GM10266 (cell line): ENCODE measurements at regions not wholly inside any gene's neighbourhood (a gene's known extent, or its start where the extent isn't known, plus 50 kb on each side); places are given as distances from the start of the nearest gene placed in this dataset.

Experiments used
- DNase-seq: peaks from one replicate; pipeline ENCODE4 v3.0.0; 2012; ENCODE audit errors: extremely low spot score
- TF ChIP-seq, protein P1 (sequence below): IDR thresholded peaks from 2 replicates; pipeline ENCODE4 v1.5.1; 2012; ENCODE audit warnings: mild to moderate bottlenecking, low read depth; ENCODE audit not compliant: control insufficient read depth, insufficient read depth; ENCODE audit errors: missing control alignments

DNA sequence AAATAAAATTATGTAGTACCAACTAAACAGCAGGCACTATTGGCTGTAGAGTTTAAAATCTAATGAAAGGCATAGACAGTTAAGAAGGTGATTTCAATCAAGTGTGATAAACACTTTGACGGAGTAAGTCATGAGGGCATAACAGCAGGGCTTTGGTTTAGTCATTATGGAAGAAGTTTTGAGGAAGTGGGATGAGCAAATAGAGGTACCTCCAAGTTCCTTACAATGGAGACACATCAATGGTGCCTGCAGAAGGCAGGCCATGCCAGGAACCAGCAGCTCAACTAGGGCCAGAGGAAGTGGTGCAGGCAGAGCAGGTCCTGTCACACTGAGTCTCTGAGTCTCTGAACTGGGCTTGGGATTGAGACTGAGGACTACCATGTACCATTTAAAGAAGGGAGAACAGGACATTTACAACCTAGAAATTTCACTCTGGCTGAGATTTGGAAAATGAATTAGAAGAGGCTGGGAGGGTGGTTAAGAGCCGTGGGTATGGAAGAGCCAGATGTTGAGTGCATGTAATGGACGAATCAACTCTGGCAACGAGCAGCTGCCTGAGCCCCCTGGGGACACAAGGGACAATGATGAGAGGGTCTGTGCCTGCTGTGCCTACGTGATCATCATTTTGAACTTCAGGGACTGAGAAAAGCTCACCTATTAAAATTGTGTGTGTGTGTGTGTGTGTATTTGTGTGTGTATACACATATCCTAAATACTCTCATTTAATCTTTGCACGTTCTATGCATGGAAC is 208.7 kb upstream of the POM121L12 start:
- TF ChIP-seq, protein P1, sequence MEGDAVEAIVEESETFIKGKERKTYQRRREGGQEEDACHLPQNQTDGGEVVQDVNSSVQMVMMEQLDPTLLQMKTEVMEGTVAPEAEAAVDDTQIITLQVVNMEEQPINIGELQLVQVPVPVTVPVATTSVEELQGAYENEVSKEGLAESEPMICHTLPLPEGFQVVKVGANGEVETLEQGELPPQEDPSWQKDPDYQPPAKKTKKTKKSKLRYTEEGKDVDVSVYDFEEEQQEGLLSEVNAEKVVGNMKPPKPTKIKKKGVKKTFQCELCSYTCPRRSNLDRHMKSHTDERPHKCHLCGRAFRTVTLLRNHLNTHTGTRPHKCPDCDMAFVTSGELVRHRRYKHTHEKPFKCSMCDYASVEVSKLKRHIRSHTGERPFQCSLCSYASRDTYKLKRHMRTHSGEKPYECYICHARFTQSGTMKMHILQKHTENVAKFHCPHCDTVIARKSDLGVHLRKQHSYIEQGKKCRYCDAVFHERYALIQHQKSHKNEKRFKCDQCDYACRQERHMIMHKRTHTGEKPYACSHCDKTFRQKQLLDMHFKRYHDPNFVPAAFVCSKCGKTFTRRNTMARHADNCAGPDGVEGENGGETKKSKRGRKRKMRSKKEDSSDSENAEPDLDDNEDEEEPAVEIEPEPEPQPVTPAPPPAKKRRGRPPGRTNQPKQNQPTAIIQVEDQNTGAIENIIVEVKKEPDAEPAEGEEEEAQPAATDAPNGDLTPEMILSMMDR: no peak
- no peak for DNase-seq

DNA sequence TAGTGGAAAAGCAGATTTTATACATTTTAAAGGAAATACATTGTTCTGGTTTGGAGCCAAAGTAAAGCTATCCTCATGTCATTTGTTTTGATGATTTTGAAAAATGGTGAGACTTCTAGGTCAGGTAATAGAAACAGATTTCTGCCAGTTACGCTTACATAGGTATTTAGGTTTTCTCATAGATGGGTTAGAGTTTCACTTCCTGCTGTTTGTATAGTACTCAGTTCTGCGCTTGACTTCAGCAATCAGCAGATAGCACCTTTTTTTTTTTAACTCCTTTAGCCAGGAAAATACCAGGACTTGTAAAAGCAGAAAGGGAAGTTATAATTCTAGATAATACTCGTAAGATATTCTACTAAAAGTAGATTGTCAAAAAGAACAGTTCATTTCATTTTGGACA is 209.8 kb upstream of the POM121L12 start:
- TF ChIP-seq, protein P1: no peak
- no peak for DNase-seq

DNA sequence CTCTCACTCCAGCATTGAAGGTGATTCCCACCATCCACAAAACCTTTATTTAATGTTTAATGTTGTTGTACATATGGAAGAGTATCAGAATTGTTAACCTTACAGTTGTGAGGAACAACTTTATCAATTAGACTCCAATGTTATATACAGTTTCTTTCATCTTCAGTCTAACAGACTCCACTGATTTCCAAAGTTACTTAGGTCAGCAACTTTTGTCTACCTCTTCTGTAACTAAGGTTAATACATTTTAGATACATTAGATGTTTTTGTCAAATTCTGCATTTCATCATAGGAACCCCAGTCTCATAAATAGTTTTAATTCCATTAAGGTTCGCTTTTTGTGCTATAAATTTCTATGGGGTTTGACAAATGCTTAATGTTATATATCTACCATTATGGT is 223.9 kb upstream of the POM121L12 start:
- no peak for DNase-seq
- TF ChIP-seq, protein P1: no peak

DNA sequence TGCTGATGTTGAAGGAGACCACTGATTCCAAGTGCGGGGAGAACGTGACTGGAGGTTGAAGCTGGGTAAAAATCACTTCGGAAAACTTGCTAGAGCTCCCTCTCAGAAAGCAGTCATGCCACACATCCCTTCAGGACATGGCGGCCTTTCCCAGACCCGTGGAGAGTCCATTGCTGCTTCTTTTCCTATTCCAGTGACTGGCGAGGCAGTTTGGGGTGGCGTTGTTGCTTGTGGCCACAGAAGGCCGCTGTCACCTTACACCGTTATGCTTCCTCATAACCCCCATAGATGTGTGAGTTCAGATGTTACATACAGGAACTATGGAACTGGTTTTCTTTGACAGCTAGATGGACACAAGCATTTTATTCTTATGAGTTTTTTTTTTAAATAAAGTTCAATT is 235.6 kb upstream of the POM121L12 start:
- no peak for DNase-seq
- TF ChIP-seq, protein P1: no peak

DNA sequence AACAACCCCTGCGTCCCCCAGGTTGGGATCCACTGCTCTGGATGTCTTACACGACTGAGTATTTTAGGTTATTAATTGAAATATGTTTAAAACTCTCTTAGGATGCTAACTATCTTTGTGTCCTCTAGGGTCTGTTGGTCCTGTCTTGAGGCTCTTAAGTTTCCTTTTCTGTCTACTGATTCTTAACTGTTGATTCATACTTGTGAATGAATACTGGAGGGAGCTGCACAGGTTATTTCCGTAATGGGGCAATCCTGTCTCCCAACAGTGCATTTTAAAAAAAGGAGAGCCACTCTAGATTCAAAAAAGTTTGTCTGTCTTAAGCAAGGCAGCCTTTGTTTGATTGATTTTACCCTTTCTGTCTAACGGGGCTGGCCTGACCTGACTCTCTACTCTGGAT is 237.6 kb upstream of the POM121L12 start:
- no peak for DNase-seq
- TF ChIP-seq, protein P1: no peak

DNA sequence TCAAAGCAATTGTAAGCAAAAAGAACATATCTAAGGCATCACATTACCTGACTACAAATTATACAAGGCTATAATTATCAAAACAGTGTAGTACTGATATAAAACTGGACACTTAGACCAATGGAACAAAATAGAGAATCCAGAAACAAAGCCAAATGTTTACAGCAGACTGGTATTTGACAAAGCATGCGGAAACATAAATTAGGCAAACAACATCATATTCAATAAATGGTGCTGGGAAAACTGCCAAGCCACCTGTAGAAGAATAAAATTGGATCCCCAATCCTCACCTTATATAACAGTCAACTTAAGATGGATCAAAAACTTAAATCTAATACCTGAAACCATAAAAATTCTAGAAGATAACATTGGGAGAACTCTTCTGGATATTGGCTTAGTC is 240.8 kb upstream of the POM121L12 start:
- no peak for DNase-seq
- TF ChIP-seq, protein P1: no peak

DNA sequence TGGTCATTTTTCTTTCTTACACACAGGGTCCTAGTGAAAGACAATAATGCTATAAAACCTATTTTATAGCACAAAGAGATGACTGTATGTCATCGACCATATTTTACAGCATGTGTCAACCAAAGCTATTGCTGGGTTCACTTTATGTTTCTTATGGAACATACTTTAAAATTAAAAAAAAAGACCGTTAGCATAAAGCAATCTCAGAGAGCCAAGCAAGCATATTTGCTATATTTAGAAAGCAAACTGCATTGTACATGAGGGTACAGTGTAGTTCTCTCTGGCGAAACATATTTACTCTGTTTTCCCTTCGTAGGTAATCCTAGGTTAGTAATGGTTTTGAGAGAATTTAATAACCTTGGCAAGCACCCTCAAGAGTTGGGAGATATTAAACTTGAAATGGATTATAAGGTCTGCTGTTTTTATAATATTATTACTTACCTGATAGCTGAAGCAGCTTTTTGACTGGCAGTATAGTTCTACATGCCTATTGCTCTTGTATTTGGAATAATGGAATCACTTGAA is 244.2 kb upstream of the POM121L12 start:
- DNase-seq: no peak

More for the DNA sequence above, 244.2 kb upstream of the POM121L12 start:
- TF ChIP-seq, protein P1: no peak
